ENCODE measurements at regions not wholly inside any gene's neighbourhood (a gene's known extent, or its start where the extent isn't known, plus 50 kb on each side); places are given as distances from the start of the nearest gene placed in this dataset.

DNA sequence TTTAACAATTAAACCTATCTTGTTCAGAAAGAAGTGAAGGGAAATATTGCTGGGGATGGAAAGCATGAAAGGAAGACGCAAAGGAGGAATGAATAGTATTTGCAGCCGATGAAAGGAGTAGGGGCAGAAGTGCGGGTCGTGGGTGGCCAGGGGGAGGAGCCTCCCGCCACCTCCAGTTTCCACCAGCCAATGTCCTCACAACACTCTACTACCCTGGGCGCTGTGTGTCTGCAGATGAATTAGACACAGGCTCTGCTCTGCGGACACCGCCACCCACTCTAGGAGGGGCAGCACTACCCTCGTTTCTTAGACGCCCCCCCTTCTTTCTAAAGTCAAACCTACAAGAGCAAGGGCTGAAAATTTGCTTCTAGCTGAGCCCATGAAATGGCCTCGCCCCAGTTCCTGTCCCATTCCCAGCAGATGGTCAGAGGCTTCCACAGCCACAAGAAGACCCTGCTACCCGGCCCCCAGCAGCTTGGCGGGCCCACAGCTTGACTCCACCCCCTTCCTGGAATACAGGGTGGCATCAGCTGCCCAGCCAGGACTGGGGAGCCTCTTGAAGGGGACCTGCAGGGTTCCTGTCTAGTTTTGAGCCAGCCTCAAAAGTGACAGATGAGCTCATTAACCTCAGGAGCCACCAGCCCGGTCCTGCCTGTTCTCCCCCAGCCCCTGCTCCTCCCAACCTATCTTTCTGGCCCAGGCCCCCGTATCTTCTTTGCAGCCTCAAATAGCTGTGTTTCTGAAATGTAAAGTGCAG is 268.1 kb downstream of the BUD13 start:
- Histone ChIP-seq H3K27ac (ENCODE audit: low read depth in 1 of 2, low read length in 2 of 2) (no peak overlapping the region), H3K36me3 (ENCODE audit: control insufficient read depth in 4 of 4, insufficient read depth in 3 of 4, low read depth in 1 of 4, low read length in 3 of 4) (no peaks in the 10 kb centered on the region), H3K9me3 (ENCODE audit: control insufficient read depth in 4 of 4, low read length in 3 of 4) (no peaks in the 10 kb centered on the region), H3K27me3 (ENCODE audit: control insufficient read depth in 4 of 4, insufficient read depth in 4 of 4, low read length in 3 of 4) (peaks cover 0 to 5% (median 3%) of the 10 kb centered on the region in 4 donors), H3K9ac (ENCODE audit: low read depth in 1 of 2, low read length in 2 of 2) (no peak overlapping the region), H3K4me1 (ENCODE audit: control insufficient read depth in 4 of 4, insufficient read depth in 4 of 4, low read length in 3 of 4) (no peaks in the 10 kb centered on the region), H3K4me3 (ENCODE audit: low read depth in 1 of 3, low read length in 3 of 3) (no peak overlapping the region)
- DNase-seq (ENCODE audit: low spot score) = no peak
- 66% methylated on average over 15 of the region's 15 CpGs for WGBS
- no peak for TF ChIP-seq SP1 (IDR thresholded peaks at IDR 0.05)
- no peak for TF ChIP-seq RAD21 (IDR thresholded peaks at IDR 0.05)
- TF ChIP-seq NR2F2 (IDR thresholded peaks at IDR 0.05) = no peak
- no peak for TF ChIP-seq ZBTB33 (IDR thresholded peaks at IDR 0.05)
- TF ChIP-seq HNF4G (IDR thresholded peaks at IDR 0.05) = no peak
- TF ChIP-seq EGR1 (IDR thresholded peaks at IDR 0.05; ENCODE audit: low read depth in 2 of 2) = no peak
- TF ChIP-seq FOXA2 (IDR thresholded peaks at IDR 0.05) = no peak
- TF ChIP-seq TAF1 (conservative IDR thresholded peaks at IDR 0.05) = no peak
- no peak for TF ChIP-seq CTCF (IDR thresholded peaks at IDR 0.05; ENCODE audit: low read depth, low read length, missing input control)
- no peak for TF ChIP-seq GABPA (IDR thresholded peaks at IDR 0.05 in 1 of 2, conservative IDR thresholded peaks at IDR 0.05 in 1 of 2)
- TF ChIP-seq JUND (IDR thresholded peaks at IDR 0.05) = no peak
- TF ChIP-seq FOXA1 (IDR thresholded peaks at IDR 0.05) = no peak
- no peak for TF ChIP-seq REST (IDR thresholded peaks at IDR 0.05)
- TF ChIP-seq YY1 (IDR thresholded peaks at IDR 0.05) = no peak
- TF ChIP-seq, protein P1, sequence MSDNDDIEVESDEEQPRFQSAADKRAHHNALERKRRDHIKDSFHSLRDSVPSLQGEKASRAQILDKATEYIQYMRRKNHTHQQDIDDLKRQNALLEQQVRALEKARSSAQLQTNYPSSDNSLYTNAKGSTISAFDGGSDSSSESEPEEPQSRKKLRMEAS (IDR thresholded peaks at IDR 0.05) = no peak
- TF ChIP-seq ATF3 (IDR thresholded peaks at IDR 0.05) = no peak
- TF ChIP-seq RXRA (IDR thresholded peaks at IDR 0.05) = no peak
- no peak for TF ChIP-seq HNF4A (conservative IDR thresholded peaks at IDR 0.05)
